ENCODE measurements at regions not wholly inside any gene's neighbourhood (a gene's known extent, or its start where the extent isn't known, plus 50 kb on each side); places are given as distances from the start of the nearest gene placed in this dataset.

DNA sequence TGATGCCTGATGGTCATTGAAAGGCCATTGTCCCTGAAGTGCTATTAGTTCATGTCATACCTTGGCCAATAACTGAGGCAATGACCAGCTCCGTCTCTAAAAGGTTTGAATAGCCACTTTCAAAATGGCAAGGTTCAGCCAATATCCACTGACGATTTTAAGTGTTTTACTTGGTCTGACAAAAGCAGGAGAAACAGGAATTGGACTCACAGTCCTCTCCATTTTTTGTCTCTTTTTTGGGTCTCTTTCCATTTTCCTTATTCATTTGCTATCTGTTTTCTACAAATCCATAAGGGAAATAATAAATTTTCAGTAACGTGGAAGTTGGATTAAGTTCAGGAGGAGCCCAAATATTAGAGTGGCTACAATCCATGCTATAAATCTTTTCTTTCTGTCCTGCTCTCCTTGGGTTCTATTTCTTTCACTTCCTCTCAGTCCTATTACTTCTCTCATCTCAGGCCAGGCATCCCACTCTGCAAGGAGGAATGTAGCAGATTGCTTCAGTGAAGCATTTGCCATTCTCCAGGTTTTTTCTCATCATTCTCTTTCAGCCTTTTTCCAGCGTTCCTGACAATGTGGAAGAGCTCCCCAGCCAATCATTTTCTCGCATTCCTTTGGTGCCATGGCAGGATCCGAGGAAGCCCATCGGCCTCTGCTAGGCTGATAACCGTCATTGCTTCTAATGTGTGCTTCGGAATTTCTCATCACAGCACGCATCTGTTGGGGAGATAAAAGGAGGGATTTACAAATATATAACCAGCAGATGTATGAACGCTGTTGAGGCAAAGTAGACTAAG lies 414.5 kb downstream of the ADGRL2 start:
- Histone ChIP-seq H3K36me3 (no peaks in the 10 kb centered on the region), H3K9me3 (no peaks in the 10 kb centered on the region), H3K27ac (no peak overlapping the region), H3K4me1 (no peaks in the 10 kb centered on the region), H3K4me3 (no peak overlapping the region), H3K27me3 (no peaks in the 10 kb centered on the region)
- TF ChIP-seq POLR2AphosphoS5 (IDR thresholded peaks at IDR 0.05) (no peak), EP300 (IDR thresholded peaks at IDR 0.05; ENCODE audit: low read depth) (no peak), POLR2A (IDR thresholded peaks at IDR 0.05) (no peak)
- TF ChIP-seq, protein P1, sequence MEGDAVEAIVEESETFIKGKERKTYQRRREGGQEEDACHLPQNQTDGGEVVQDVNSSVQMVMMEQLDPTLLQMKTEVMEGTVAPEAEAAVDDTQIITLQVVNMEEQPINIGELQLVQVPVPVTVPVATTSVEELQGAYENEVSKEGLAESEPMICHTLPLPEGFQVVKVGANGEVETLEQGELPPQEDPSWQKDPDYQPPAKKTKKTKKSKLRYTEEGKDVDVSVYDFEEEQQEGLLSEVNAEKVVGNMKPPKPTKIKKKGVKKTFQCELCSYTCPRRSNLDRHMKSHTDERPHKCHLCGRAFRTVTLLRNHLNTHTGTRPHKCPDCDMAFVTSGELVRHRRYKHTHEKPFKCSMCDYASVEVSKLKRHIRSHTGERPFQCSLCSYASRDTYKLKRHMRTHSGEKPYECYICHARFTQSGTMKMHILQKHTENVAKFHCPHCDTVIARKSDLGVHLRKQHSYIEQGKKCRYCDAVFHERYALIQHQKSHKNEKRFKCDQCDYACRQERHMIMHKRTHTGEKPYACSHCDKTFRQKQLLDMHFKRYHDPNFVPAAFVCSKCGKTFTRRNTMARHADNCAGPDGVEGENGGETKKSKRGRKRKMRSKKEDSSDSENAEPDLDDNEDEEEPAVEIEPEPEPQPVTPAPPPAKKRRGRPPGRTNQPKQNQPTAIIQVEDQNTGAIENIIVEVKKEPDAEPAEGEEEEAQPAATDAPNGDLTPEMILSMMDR (IDR thresholded peaks at IDR 0.05), result no peak
- in situ Hi-C loops (cut with MboI; ENCODE audit: low pct_ligation_motif_present in 1 of 4, low pct_unique_long_range_greater_than_20kb in 1 of 4, low sequenced_read_pairs in 3 of 4) (no loop called here), intact Hi-C loops (cut with DNase I; ENCODE audit: low total_unique reads) (no loop called here)
- 81 to 82% methylated on average over 11 of the region's 11 CpGs for WGBS, 2 donors (ENCODE audit: low coverage in 1 of 2)
- no peak for DNase-seq

DNA sequence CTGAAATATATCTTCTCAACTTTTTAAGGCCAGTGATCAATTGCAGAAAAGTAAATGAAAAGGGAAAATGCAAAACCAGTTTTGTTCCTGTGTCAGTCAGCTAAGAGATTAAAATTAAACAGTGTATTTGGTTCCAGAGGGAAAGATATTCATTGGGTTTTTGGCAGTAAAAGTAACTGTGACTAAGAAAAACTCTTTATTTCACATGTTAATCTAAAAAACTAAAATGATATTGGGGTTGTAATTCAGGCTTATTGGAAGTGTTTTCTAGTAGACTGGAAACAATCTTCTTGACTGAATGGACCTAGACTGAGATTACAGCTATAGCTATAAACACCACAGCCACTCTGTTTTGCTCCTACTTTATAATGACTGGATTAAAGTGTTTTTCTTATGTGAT lies 413.9 kb downstream of the ADGRL2 start:
- TF ChIP-seq POLR2AphosphoS5 (IDR thresholded peaks at IDR 0.05), result no peak
- TF ChIP-seq EP300 (IDR thresholded peaks at IDR 0.05; ENCODE audit: low read depth), result no peak
- no peak for TF ChIP-seq POLR2A (IDR thresholded peaks at IDR 0.05)
- TF ChIP-seq, protein P1 (IDR thresholded peaks at IDR 0.05), result no peak
- in situ Hi-C loops (cut with MboI; ENCODE audit: low pct_ligation_motif_present in 1 of 4, low pct_unique_long_range_greater_than_20kb in 1 of 4, low sequenced_read_pairs in 3 of 4), result no loop called here
- intact Hi-C loops (cut with DNase I; ENCODE audit: low total_unique reads), result no loop called here

DNA sequence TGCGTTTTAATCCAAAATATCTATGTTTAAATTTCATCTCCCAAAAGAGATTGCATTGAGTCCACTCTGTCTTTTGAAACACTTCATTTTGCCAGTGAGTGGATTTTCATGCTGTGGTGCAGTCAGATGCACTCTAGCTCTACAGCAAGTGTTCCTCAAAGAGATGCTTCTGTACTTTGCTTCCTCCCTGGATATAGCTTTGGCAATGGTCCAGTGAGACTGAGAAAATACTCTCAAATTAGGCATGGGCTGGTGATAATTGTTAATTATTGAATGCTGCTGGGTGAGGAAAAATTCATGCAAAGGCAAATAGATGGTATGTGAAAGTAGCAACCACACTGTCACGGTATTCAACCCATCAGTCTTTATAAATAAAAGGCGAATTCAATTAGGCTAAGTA lies 396.9 kb downstream of the ADGRL2 start:
- Histone ChIP-seq H3K4me3 (no peak overlapping the region), H3K36me3 (no peaks in the 10 kb centered on the region), H3K9me3 (no peaks in the 10 kb centered on the region), H3K4me1 (no peaks in the 10 kb centered on the region), H3K27me3 (no peaks in the 10 kb centered on the region), H3K27ac (no peak overlapping the region)
- TF ChIP-seq, protein P1 (IDR thresholded peaks at IDR 0.05), result no peak
- TF ChIP-seq POLR2AphosphoS5 (IDR thresholded peaks at IDR 0.05), result no peak
- TF ChIP-seq EP300 (IDR thresholded peaks at IDR 0.05; ENCODE audit: low read depth), result no peak
- TF ChIP-seq POLR2A (IDR thresholded peaks at IDR 0.05), result no peak
- 86 to 88% methylated on average over 3 of the region's 3 CpGs for WGBS, 2 donors (ENCODE audit: low coverage in 1 of 2)
- no peak for DNase-seq
- in situ Hi-C loops (cut with MboI; ENCODE audit: low pct_ligation_motif_present in 1 of 4, low pct_unique_long_range_greater_than_20kb in 1 of 4, low sequenced_read_pairs in 3 of 4), result no loop called here
- intact Hi-C loops (cut with DNase I; ENCODE audit: low total_unique reads), result no loop called here

More for the DNA sequence above, 413.9 kb downstream of the ADGRL2 start:
- Histone ChIP-seq H3K4me3 (no peak overlapping the region), H3K27me3 (no peaks in the 10 kb centered on the region), H3K9me3 (no peaks in the 10 kb centered on the region), H3K36me3 (no peaks in the 10 kb centered on the region), H3K27ac (no peak overlapping the region), H3K4me1 (no peaks in the 10 kb centered on the region)
- DNase-seq, result no peak

DNA sequence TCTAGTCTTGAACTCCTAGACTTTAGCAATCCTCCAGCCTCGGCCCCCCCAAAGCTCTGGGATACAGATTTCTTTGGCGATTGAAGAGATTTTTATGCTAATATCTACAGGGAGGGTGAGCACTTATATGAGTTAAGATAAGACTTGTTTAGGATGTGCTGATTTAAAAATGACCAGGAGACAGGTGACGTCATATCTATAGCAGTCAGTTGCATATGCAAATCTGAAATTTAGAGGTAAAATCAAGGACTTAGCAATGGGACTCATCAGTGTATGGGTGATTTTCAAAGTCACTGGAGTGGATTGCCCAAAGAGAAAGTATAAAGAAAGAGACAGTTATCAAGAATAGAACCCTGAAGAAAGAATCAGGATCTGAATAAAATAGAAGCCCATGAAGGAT lies 394.5 kb downstream of the ADGRL2 start:
- Histone ChIP-seq H3K4me3 (no peak overlapping the region), H3K27ac (no peak overlapping the region), H3K27me3 (no peaks in the 10 kb centered on the region), H3K4me1 (no peaks in the 10 kb centered on the region), H3K36me3 (no peaks in the 10 kb centered on the region), H3K9me3 (no peaks in the 10 kb centered on the region)
- no peak for DNase-seq
- intact Hi-C loops (cut with DNase I; ENCODE audit: low total_unique reads) (no loop called here), in situ Hi-C loops (cut with MboI; ENCODE audit: low pct_ligation_motif_present in 1 of 4, low pct_unique_long_range_greater_than_20kb in 1 of 4, low sequenced_read_pairs in 3 of 4) (no loop called here)
- TF ChIP-seq, protein P1 (IDR thresholded peaks at IDR 0.05), result no peak
- TF ChIP-seq POLR2A (IDR thresholded peaks at IDR 0.05) (no peak), POLR2AphosphoS5 (IDR thresholded peaks at IDR 0.05) (no peak), EP300 (IDR thresholded peaks at IDR 0.05; ENCODE audit: low read depth) (no peak)
- WGBS, 2 donors (ENCODE audit: low coverage in 1 of 2), result 88 to 90% methylated on average over 3 of the region's 3 CpGs
